Limb (tissue), 2 donors: ENCODE measurements at regions not wholly inside any gene's neighbourhood (a gene's known extent, or its start where the extent isn't known, plus 50 kb on each side); places are given as distances from the start of the nearest gene placed in this dataset.

Experiments
- DNase-seq, 2 donors: peaks; one replicate each; pipeline ENCODE4 v3.0.0-alpha.2; 2016; ENCODE audit errors: extremely low spot score in 2 of 2

- no peak for DNase-seq
These were observed 265.2 kb upstream of the FAT3 start for GRCh38 chr11:91959411-91959810.

- DNase-seq = no peak
These were observed 267.9 kb upstream of the FAT3 start for GRCh38 chr11:91956711-91957110.

GRCh38 chr11:91955206-91955605 is 269.4 kb upstream of the FAT3 start:
- no peak for DNase-seq

- no peak for DNase-seq
These were observed 272.6 kb upstream of the FAT3 start for GRCh38 chr11:91952056-91952455.

- DNase-seq = peak in 1 of 2 donors; percentile 11
These were observed 277.3 kb upstream of the FAT3 start for GRCh38 chr11:91947215-91947820.

GRCh38 chr11:91946397-91946951 is 278.1 kb upstream of the FAT3 start:
- no peak for DNase-seq

- DNase-seq = no peak
These were observed 289.5 kb upstream of the FAT3 start for GRCh38 chr11:91935120-91935519.

GRCh38 chr11:91932151-91932821 is 292.3 kb upstream of the FAT3 start:
- no peak for DNase-seq

GRCh38 chr11:91927448-91927847 is 297.2 kb upstream of the FAT3 start:
- no peak for DNase-seq

- peak in 1 of 2 donors; percentile 21 for DNase-seq
These were observed 297.7 kb upstream of the FAT3 start for GRCh38 chr11:91926965-91927364.

GRCh38 chr11:91922846-91923245 is 301.8 kb upstream of the FAT3 start:
- DNase-seq = no peak

GRCh38 chr11:91921974-91922373 is 302.6 kb upstream of the FAT3 start:
- DNase-seq = no peak

GRCh38 chr11:91913407-91913806 is 311.2 kb upstream of the FAT3 start:
- DNase-seq = no peak

GRCh38 chr11:91912322-91912721 is 312.3 kb upstream of the FAT3 start:
- no peak for DNase-seq

- DNase-seq = no peak
These were observed 317.6 kb upstream of the FAT3 start for GRCh38 chr11:91906871-91907624.

GRCh38 chr11:91904792-91905785 is 319.5 kb upstream of the FAT3 start:
- no peak for DNase-seq

- DNase-seq = no peak
These were observed 322.3 kb upstream of the FAT3 start for GRCh38 chr11:91902312-91902711.

- no peak for DNase-seq
These were observed 344.0 kb upstream of the FAT3 start for GRCh38 chr11:91880660-91881059.

- no peak for DNase-seq
These were observed 347.9 kb upstream of the FAT3 start for GRCh38 chr11:91876746-91877145.

GRCh38 chr11:91872243-91872642 is 352.4 kb upstream of the FAT3 start:
- no peak for DNase-seq

- no peak for DNase-seq
These were observed 352.8 kb upstream of the FAT3 start for GRCh38 chr11:91871791-91872190.
